GM10266 (cell line): ENCODE measurements at regions not wholly inside any gene's neighbourhood (a gene's known extent, or its start where the extent isn't known, plus 50 kb on each side); places are given as distances from the start of the nearest gene placed in this dataset.

Experiments used
- DNase-seq: peaks from one replicate; pipeline ENCODE4 v3.0.0; 2012; ENCODE audit errors: extremely low spot score
- CTCF ChIP-seq: IDR thresholded peaks from 2 replicates; pipeline ENCODE4 v1.5.1; 2012; ENCODE audit warnings: mild to moderate bottlenecking, low read depth; ENCODE audit not compliant: control insufficient read depth, insufficient read depth; ENCODE audit errors: missing control alignments

GRCh38 chr5:166517976-166518375, 1773.5 kb upstream of the WWC1 start:
- no peak for DNase-seq
- no peak for TF ChIP-seq CTCF

GRCh38 chr5:166523206-166523605, 1768.2 kb upstream of the WWC1 start:
- TF ChIP-seq CTCF = no peak
- DNase-seq = no peak

DNA sequence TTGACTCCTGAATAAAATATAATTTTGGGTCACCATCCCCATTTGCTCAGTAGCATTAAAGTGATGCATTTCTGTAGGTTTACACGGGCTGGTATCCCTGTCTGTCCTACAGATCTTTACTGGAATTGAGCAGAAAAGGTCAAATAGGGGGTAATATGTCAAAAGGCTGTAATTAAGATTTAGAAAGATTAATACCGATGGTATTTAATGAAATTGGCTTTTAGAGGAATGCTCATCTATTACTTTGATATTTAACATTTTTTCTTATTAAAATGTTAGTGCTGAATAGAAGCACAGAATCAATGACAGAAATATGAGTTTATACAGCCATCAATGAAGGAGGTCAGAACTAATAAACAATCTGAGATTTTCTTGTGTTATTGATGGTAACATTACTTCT, 1762.2 kb upstream of the WWC1 start:
- TF ChIP-seq CTCF = no peak
- DNase-seq = no peak

DNA sequence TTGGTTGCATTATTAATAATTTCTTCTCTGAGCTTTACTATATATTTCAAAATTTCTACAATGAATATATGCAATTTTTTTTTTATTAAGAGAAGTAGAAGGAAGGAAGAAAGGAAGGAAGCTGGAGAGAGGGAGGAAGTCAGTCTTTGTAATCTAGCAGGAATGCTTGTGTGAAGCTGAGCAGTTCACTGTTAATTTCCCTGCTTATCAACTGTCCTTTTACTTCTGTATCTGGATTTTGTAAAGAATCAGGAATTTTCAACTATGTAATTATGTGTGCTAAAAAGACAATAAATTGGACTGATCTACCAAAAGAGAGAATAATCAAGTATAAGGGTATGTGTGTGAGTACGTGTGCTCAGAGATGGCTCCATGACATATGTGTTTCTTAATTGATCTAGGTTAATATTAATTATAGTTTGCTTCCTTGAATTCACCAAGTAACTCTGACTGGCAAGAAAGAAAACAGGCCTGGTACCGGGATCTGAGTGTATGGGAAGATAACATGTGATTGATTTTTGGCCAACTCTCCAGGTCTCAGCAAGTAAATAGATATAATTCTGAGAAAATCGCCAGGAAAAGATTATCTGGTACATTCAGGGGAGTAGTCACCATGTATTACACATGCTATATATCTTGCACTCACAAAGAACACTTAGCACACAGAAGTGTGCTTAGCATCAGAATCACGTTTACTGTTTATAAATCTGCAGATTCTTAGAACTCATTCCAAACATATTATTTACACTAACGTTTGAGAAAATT, 1758.8 kb upstream of the WWC1 start:
- no peak for DNase-seq
- no peak for TF ChIP-seq CTCF

- TF ChIP-seq CTCF = no peak
- no peak for DNase-seq
Measured at GRCh38 chr5:166535641-166536040, 1755.8 kb upstream of the WWC1 start.

DNA sequence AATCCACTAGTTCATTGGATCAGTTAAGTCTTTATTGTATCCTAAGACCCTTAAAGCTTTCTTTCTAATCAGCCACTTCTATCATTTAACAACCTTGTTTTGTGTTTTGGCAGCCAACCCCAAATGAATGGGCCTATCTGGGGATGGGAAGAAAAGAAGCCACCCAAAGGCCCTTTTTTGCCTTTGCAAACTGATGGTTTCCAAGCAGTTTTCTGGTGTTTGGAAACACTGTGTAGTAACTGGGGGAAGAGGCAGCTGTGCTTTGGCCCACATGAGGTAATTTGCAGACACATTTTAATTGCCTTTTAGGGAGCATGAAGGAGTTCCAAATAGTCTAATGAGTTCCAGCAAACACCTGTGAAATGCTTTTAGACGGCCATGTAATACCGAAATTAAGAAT, 1751.3 kb upstream of the WWC1 start:
- TF ChIP-seq CTCF = no peak
- DNase-seq = no peak

DNA sequence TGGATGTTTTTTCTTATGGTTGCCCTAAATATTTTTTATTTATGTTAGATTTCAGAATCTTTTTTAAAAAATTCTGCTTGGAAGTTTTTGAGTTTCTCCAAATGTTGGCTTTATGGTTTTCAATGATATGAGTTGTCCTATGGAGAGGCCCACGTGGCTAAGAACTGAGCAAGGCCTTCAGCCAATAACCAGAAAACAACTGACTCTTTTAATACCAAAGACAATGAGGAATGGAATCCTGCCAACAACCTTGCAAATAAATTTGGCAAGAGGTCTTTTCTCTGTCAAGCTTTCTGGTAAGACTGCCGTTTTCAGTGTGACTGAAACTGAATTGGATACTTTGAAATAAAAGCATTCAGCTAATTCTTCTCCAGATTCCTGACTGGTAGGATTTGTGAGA, 1740.1 kb upstream of the WWC1 start:
- no peak for TF ChIP-seq CTCF
- no peak for DNase-seq
